CD4-positive, alpha-beta T cell treated with Interleukin-10 for 1 hour (primary cell): ENCODE measurements at regions not wholly inside any gene's neighbourhood (a gene's known extent, or its start where the extent isn't known, plus 50 kb on each side); places are given as distances from the start of the nearest gene placed in this dataset.

Source experiments
- DNase-seq: peaks from one replicate; pipeline ENCODE4 v3.0.0-alpha.2; 2020

DNA sequence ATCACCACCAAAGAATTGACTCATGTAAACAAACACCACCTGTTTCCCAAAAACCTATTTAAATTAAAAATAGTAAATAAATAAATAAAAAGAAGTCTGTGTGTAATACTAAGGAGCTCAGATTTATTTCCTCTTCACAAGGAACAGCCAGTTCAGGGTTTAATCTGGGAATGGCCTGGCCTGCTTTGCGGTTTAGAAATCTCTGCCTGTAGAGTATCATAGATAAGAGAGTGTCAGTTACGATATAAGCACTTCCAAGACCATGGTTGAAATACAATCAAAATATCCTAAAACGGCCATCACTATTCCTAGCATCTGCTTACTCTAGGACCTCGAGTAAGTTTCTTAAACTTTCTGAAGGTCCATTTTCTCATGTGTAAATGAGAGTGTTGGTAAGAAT is 274.4 kb downstream of the PLPP3 start:
- no peak for DNase-seq

DNA sequence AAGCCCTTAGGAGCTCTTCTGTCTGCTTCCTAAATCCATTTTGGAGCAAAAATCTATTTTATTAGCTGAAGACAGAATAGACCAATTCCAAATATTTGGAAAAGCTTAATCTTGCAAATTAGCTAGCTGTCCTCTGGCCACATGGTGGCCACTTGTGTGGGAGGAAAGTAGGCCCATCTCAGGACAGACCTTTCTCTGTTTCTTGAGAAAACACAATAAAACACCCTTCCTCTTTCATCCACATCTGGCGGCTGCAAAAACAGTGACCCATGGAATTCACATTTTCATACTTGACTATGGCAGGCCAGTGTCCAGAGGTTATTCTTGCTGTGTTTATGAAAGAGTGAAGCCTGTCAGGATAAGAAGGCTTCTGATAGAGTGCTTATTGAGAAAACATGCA is 275.6 kb downstream of the PLPP3 start:
- no peak for DNase-seq

DNA sequence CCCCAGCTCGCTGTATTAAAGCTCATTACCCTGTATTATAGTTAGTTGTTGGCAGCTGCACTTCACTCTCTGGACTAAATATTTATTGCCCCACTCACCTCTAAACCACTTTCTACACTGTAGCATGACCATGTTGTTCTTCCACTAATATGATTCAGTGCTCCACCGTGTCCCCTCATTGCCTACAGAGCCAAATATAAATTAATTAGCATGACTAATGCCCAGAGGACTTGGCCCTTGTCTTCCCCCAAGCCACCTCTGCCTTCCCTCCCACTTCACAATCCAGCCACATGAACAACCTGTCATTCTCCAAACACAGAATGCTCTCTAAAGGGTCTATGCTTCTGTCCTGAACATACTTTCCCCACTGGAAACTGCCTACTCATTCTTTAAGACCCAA is 276.5 kb downstream of the PLPP3 start:
- no peak for DNase-seq

DNA sequence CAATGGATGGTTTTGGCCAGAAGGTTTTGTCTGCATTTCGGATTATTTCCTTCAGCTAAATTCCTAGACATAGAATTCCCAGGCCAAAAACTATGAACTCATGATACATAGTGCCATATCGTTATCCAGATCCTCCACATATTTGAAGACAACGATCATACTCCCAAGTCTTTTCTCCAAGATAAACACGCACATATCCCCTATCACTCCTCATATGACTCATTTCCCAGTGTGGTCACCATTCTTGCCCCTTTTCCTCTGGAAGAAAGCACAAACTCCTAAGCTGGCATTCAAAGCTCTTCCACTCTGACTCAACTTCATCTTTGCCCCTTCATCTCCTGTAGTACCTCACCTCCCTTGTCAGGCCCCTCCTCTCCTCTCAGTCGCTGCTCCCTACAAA is 277.6 kb downstream of the PLPP3 start:
- DNase-seq = no peak

DNA sequence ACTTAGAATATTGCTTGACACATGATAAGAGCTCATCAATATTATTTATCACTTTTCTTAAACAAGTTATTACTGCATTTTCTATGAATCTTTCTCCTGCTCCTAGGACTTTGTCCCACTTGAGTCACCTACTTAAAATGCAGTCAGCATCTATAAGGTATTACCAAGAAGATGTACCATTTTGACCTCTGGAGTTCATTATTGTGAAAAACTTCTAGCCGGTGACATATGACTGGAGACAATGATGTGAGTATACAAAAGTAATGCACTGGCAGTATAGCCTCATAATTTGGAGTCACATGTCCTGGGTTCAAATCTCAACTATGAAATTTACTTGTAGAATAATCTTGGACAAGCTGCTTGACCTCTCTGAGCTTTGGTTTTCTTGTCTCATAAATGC is 278.5 kb downstream of the PLPP3 start:
- no peak for DNase-seq

DNA sequence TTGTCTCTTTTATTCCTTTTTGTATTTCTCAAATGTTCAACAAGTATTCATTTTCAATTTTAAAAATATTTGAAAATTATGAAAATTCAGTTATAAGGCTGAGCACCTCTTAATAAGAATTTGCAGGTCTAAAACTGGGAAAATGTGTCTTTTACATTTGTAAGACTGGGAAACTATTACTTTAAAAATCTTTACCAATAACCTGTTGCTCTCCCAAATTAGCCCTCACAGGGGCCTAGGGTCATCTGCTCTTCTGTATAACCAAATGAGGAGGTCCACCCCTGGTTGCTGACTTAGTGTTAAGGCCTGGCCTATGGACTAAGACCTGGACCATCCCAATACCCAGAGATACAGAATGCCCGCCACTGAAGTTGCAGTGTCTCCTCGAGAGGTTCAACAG is 280.5 kb downstream of the PLPP3 start:
- DNase-seq = no peak

DNA sequence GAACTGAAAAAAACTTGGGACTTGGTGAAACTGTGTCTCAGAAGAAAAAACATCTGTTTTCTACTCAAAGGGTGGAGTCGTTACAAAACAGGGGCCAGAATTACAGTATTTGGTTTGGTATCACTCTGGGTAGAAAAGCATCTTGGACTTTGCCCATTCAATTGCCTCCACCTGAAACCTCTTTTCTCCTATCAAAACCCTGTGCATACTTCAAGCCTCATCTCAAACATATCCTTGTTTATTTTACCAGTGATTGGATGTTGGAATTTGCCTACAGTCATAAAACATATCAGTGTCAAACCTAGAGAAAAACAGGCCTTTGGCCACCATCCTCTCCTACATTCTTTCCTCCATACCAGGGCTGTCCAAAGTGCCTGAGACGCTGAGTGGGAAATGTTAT is 281.5 kb downstream of the PLPP3 start:
- no peak for DNase-seq

DNA sequence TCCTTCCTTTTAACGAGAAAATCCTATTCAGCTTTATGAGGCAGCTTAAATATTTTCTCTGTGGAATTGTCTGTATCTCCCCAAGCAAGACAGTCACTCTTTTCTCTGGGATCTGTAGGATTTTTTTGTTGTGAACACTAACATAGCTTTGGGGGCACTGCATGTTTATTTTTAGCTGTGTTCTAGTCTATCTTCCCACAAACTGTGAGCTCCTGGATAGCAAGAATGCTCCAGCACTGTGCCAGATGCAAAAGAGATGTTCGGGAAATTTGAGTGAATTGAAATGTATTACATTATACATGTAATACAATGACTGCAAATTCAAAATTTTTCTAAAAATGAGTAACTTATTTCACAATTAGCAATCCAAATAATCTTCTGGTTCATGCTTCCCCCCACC is 282.2 kb downstream of the PLPP3 start:
- DNase-seq = no peak

DNA sequence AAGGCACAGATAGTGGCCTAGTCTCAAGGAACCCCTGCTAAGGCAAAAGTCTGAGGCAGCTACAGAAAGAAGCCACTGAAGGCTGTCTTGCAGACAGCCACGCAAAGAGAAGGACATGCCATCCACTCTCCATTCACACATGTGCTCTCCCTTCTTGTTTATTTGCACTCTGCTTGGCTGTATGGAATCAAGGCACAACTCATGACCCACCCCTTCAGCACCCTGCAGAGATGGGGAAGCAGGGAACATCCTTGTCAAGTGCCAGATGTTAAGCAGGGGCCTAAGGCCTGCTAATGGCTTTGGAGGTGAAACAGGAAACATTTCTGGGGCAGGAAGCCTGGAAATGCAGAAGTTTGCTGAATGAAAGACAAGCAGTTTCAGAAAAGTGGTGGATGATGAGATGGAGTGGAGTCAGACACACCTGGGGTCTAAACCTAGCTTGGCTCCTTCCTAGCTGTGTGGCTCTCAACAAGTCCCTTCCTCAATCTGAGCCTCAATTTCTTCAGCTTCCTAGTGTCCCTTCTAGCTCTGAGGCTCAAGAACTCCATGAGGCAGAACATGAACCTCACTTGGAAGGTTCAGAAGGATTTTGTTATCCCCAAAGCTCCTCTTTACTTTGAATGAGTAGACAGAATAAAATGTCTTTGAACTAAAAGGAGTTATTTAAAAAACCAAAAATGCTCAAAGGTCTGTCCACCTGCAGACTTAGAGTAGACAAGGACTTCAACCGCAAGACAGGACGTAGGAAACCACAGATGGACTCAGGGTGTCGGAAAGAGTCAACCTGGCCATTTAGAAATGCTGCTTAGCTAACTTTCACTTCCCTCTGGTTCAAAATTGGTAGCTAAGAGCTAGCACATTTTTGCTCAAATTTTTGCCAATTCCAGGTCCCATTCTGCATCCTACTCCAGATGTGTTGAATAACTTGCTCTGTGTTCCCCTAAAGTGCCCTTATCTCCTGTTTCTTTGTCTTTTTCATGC is 283.1 kb downstream of the PLPP3 start:
- DNase-seq = no peak

DNA sequence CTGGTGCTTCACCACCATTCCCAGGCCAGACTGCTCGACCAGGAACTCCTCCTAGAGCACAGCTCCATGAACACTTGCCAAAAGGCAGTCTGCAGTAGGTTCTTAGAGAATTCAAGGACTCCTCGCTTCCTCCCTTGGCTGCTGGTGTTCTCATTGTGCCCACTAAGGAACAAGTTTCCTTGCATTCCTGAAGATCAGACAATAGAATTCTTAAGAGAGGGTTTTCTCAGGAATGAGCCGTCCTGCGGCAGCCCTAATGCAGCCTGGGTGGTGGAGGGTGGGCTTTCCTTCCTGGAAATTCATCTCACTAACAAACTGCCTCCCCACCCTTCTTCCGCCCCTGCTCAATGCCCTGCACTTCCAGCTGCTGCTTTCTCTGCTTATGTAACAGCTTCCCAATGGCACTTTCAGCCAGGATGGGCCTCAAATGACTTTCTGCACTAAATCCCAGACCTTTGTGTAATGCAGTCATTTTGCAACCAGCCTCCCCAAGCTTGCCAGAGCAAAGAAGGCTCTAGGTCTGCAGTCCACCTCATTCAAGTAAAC is 287.9 kb downstream of the PLPP3 start:
- no peak for DNase-seq

DNA sequence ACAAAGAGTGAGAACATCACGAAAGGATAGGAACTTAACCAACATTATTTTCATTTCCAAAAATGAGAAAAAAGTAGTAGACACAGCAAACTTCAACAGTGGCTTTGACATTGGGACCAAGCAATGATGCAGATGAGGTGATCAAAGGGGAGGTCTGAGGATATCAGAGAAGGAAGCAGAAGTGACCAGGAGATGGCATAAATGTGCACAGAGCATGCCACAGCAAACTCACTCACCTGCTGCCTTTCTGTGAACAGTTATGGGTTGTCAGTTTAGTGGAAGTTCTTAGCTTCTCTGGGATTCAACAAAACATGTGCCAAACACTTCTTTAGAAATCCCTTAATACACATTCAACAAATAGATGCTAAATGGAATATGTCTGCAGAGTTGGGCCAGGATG is 290.1 kb downstream of the PLPP3 start:
- DNase-seq = no peak

DNA sequence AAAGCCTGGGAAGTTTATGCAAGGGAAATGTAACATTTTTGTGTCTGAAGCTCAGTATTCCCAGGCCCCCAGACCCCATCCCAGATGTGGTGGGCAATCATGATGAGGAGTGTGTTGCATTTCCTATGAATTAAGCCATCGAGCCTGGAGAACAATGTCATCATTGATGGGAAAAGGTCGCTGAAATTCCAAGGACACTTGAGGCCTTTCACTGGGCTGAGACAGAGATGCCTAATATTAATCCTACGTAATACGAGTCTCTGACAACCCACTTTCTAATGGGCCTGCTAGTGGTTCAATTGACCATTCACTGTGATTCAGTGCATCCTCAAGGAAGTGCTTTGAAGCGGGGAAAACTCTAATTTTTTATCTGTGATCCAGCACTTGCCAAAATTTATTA is 291.6 kb downstream of the PLPP3 start:
- no peak for DNase-seq

DNA sequence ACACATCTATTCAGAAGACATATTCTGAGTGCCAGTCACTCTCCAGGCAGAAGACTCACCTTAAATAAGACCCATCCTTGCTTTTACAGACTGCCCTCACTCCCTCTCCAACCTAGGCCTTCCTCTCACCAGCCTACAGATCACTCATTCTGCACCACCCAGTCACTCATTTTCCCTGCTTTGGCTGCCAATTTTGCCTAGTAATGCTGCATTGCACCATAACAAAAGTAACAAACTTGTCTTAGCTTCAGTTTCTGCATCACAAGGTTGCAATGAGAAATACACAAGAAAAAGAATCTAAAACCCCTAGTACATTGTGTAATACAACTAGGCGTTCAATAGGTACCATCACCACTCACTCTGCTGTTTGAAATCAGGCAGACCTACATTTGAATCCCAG is 292.4 kb downstream of the PLPP3 start:
- DNase-seq = no peak

DNA sequence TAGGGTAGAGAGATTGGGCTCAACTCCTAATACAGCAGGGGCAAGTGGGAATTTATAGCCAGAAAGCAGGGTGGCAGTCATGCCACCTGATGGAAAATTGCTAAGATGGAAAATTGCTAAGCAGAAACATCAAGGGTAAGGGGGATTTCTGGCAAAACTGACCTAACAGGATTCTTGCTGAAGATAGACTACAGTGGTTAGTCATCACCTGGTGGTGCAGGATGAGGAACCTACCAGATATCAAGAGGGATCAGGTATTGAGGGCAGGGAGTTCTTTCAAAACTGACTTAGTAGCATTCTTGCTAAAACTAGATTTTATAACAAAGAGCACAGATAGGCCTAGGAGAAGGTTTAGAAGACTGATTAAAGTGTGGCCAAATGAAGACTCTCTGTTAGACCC is 292.9 kb downstream of the PLPP3 start:
- no peak for DNase-seq

DNA sequence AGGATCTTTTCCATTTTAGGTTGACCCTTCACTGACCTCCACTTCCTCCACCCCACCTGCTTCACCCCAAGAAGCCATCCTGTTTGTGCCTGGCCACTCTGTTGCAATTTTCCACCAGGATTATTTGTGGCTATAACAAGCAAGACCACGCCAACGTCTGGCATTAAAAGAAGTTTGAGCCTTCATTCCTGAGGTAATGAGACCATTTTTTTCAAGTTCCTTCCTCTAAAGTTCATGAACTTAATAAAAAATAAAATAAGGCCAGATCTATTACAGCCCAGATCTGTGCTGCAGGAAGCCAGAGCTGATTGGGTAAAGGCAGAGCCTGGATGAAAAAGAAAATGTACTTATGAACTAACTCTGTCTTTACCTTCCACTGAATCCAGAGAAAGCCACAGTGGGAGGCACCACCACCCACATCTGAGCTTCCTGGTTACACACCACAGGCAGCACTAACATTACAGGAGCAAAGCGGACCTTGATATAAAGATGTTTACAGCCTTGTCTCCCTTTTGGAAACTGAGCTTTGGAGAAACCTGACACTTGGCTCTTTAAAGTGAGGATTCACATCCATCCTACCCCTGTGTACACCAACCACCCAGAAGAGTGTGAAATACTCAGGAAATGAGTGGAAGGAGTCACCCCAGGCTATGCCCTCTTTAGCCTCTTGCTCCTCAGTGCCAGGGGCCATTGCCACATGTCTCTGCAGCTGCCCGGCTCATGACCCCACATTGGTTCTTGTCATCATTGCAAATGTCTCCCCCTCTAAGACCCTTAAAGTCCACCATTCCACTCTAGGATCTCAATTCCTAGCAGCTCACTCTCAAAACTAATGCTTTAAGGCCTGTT is 293.6 kb downstream of the PLPP3 start:
- no peak for DNase-seq

DNA sequence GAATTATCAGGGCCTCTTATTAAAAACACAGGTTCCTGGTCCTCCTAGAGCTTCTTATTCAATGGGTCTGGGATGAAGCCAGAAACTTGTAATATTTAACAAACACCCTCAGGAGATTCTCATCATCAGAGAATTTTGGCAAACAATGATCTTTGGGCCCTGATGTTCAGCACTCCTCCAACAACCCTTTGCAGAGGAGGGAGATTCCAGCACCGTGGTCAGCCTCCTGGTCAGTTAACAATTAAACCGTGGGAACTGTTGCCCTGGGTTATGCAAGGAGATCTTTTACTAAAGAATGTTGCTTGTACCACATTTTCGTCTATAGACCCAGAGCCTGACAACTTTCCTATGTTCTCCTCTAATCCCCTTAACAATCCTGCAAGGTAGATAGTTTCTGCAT is 294.4 kb downstream of the PLPP3 start:
- DNase-seq = no peak

DNA sequence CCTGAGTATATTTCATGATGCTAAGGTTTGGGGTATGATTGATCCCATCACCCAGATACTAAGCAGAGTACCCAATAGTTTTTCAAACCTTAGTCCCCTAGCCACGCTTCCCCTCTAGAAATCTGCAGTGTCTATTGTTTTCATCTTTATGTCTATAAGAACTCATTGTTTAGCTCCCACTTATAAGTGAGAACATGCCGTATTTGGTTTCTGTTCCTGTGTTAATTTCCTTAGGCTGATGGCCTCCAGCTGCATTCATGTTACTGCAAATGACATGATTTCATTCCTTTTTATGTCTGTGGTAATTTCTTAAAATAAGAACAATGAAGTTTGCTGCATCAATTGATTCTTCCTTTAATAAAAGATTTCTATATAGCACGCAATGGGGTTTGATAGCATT is 301.3 kb downstream of the PLPP3 start:
- no peak for DNase-seq

DNA sequence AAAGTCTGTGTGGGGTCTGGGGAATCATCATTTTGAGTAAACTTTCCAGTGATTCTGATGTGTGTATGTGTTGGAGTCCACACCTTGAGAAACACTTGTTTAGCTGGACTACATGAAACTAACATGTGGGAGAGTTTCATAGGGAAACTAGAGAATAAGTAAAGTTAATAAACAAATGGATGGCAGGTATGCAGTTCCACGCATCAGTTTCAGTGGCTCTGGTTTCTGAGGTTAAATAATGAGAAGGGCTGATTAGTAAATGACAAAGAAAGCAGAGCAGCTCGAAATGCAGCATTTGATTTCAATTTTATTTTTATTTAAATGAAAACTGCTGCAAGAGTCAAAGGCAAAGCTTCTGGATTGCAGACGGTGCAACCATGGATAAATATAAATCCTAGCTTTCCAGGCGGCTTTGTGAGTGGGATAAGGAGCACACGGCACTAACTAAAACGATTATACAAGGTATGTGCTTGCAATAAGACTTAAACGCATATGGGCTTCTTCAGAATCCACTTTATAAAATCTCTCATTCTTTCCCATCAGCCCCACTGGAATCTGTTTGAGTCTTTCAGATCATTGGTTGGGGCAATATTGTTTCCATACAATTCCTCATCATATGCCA is 310.7 kb downstream of the PLPP3 start:
- DNase-seq = no peak

DNA sequence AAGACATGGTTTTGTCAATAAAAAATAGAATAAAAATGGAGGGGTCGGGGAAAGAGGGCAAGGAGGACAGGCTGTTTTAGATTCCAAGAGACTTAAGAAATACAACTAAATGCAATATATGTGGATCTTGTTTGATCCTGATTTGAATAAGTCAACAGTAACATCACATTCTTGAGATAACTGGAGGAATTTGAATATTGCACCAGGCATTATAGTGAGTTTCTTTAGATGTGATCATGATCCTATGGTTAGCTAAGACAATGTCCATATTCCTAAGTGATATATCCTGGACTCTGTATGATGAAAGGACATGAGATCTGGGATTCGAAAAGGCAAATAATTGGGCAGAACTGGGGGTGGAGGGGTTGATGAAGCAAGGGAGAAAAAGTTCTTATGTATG is 311.8 kb downstream of the PLPP3 start:
- DNase-seq = no peak

DNA sequence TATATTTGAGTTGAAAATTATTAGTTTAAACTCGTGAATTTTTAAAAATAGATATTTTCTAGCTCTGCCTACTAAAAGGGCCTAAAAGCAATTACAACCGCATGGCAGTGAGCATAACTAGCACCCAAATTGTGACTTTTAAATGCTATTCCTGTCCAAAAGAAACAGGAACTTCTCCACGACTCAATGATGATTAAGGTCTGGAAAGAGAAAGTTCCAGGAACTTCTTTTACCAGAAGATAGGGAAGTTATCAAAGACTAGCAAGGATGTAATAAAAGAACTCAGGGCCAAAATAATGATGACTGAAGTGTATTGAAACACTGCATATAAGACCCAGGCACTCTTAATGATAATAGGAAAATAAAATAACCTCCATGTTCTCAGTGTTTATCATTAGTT is 313.0 kb downstream of the PLPP3 start:
- DNase-seq = no peak

DNA sequence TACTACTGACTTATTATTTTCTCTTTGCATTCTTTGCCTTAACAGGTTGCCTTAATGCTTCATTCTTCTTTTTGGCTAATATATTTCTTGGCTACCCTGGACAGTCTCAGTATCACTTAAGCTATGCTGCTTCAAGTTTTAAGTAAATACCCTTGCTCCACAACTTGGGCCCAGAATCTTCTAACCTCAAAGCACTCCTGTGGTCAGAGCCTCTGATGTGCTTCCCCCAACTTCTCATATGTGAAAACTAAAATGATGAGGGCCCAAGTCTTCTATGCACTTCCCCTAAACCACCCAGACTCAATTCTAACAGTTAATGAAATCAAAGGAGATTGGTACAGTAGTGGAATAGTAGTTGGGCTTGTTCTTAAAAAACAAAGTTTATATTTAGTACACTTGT is 314.1 kb downstream of the PLPP3 start:
- no peak for DNase-seq

DNA sequence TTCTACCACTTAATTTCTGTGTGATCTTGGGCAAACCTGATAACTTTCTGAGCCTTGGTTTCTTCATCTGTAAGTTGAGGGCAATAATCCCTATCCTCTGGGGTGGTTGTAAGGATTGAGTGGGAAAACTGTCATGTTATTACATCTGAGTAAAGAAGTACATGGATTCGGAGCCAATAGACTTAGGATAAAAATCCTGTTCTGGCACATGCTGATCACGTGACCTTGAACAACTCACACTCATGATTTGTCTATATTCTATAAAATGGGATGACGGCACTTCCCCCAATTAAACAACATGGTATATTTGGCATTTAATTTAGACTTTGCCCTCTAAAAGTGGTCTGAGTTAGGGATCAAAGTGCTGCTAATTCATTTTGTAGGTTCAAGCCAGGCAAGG is 315.5 kb downstream of the PLPP3 start:
- DNase-seq = no peak

DNA sequence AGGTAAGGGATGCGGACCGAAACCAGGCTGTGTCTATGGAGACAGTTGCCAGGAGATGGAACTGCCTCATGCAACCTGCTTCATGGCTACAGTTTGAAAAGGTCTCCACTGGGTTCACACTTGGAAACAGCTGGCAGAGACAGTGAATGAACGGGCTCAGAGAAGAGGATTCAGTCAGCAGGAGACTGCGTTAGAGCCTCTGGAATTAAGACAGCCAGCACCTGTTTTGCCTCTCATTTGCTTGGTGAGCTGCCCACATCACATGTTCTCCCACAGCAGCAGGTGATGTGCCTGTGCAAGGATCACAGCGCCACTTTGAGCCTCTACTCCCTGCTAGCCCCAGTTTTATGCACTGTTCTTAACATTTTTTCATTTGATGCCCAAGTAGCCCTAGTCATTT is 321.0 kb downstream of the PLPP3 start:
- DNase-seq = no peak
